B cell (primary cell): ENCODE measurements at regions not wholly inside any gene's neighbourhood (a gene's known extent, or its start where the extent isn't known, plus 50 kb on each side); places are given as distances from the start of the nearest gene placed in this dataset.

ENCODE experiments used
- ATAC-seq: fragments of 200-7000 bp; cut with Tn5 transposase; one replicate; pipeline ENCODE4 v1.10.0; 2021; ENCODE audit warnings: low read depth, mild to moderate bottlenecking, moderate number of reproducible peaks, moderate library complexity
- CTCF ChIA-PET: fragments of 350-600 bp; sonication (Branson Sonifier 250); formaldehyde crosslinking; loops from one replicate; lab custom pipeline; 2021; ENCODE audit warnings: antibody characterized with exemption, inconsistent platforms; lab: Charles Lee
- POLR2A ChIA-PET: fragments of 350-600 bp; sonication (Branson Sonifier 250); formaldehyde crosslinking; loops from one replicate; lab custom pipeline; 2021; ENCODE audit warnings: antibody characterized with exemption; lab: Charles Lee
- DNase-seq: peaks from one replicate; pipeline ENCODE4 v3.0.0; 2013
- H2AFZ ChIP-seq: 2 replicates; pipeline ENCODE4 v1.6.1; 2012; ENCODE audit warnings: mild to moderate bottlenecking, low read depth, low read length; ENCODE audit not compliant: insufficient read depth, poor library complexity, severe bottlenecking
- H3K27ac ChIP-seq, 2 donors: 1 replicate in 1 of 2; 2 replicates in 1 of 2; pipeline ENCODE4 v1.5.1; 2012 to 2013; ENCODE audit warnings: low read length in 2 of 2, mild to moderate bottlenecking in 2 of 2, moderate library complexity in 1 of 2
- H3K27me3 ChIP-seq, 4 experiments: fragments of 200-600 bp in 1 of 4; sonication (generic) in 1 of 4; replicated peaks in 1 of 4; 1 replicate in 2 of 4; 2 replicates in 2 of 4; pipeline versions ENCODE4 v1.6.1 to v1.7.0; 2013 to 2016; ENCODE audit warnings: low read length in 3 of 4, mild to moderate bottlenecking in 2 of 4, mixed read lengths in 1 of 4, moderate library complexity in 1 of 4; ENCODE audit not compliant: insufficient read depth in 4 of 4, control insufficient read depth in 3 of 4; ENCODE audit errors: control extremely low read depth in 1 of 4
- H3K36me3 ChIP-seq, 2 experiments: replicated peaks in 1 of 2; 1 replicate in 1 of 2; 2 replicates in 1 of 2; pipeline versions ENCODE4 v1.6.1 to v1.7.1; 2013; ENCODE audit warnings: low read length in 1 of 2; ENCODE audit not compliant: insufficient read depth in 2 of 2, control insufficient read depth in 1 of 2; ENCODE audit errors: control extremely low read depth in 1 of 2, extremely low read depth in 1 of 2
- H3K4me1 ChIP-seq, 2 donors: fragments of 200-600 bp in 1 of 2; sonication (generic) in 1 of 2; 1 replicate in 1 of 2; 2 replicates in 1 of 2; pipeline versions ENCODE4 v1.5.1 to v1.6.1; 2013 to 2017; ENCODE audit warnings: low read length in 2 of 2; ENCODE audit not compliant: control insufficient read depth in 2 of 2, insufficient read depth in 2 of 2
- H3K4me2 ChIP-seq: replicated peaks from 2 replicates; pipeline ENCODE3; 2012; ENCODE audit warnings: mild to moderate bottlenecking, low read depth, low read length; ENCODE audit not compliant: poor library complexity, severe bottlenecking
- H3K4me3 ChIP-seq, 5 experiments: fragments of 200-600 bp in 1 of 5; sonication (generic) in 1 of 5; 1 replicate in 3 of 5; 2 replicates in 2 of 5; pipeline versions ENCODE4 v1.5.1 to v1.7.0; 2011 to 2016; ENCODE audit warnings: low read length in 4 of 5, mild to moderate bottlenecking in 4 of 5, low read depth in 2 of 5, control low read depth in 1 of 5, moderate library complexity in 1 of 5; ENCODE audit not compliant: insufficient read depth in 1 of 5; ENCODE audit errors: control extremely low read depth in 1 of 5, extremely low read depth in 1 of 5
- H3K79me2 ChIP-seq: fragments of 200-600 bp; sonication (generic); one replicate; pipeline ENCODE4 v1.6.0; 2016; ENCODE audit warnings: low read length; ENCODE audit not compliant: control insufficient read depth, insufficient read depth
- H3K9ac ChIP-seq: fragments of 200-600 bp; sonication (generic); 2 replicates; pipeline ENCODE4 v1.6.1; 2017; ENCODE audit warnings: mild to moderate bottlenecking, low read length, moderate library complexity
- H3K9me3 ChIP-seq, 3 donors: one replicate each; pipeline versions ENCODE4 v1.6.1 to v1.7.1; 2013; ENCODE audit warnings: low read length in 2 of 3; ENCODE audit not compliant: control insufficient read depth in 2 of 3, insufficient read depth in 1 of 3; ENCODE audit errors: control extremely low read depth in 1 of 3
- H4K20me1 ChIP-seq: 2 replicates; pipeline ENCODE4 v1.6.0; 2012; ENCODE audit warnings: mild to moderate bottlenecking, low read length; ENCODE audit not compliant: insufficient read depth, control insufficient read depth, poor library complexity, severe bottlenecking
- H3K27ac Mint-ChIP-seq: one replicate; pipeline ENCODE4 v1.8.0; 2021; ENCODE audit warnings: mixed read lengths
- H3K27me3 Mint-ChIP-seq: one replicate; pipeline ENCODE4 v1.8.0; 2021; ENCODE audit warnings: mixed read lengths
- H3K4me1 Mint-ChIP-seq: one replicate; pipeline ENCODE4 v1.8.0; 2021; ENCODE audit warnings: mixed read lengths
- H3K4me3 Mint-ChIP-seq: one replicate; pipeline ENCODE4 v1.8.0; 2021; ENCODE audit warnings: mixed read lengths
- H3K9me3 Mint-ChIP-seq: one replicate; pipeline ENCODE4 v1.8.0; 2022; ENCODE audit warnings: mixed read lengths; ENCODE audit not compliant: insufficient read depth
- CTCF ChIP-seq: fragments of 200-600 bp; IDR thresholded peaks from one replicate; pipeline ENCODE4 v1.8.0; 2022; ENCODE audit warnings: antibody characterized with exemption, mild to moderate bottlenecking
- EZH2 ChIP-seq: IDR thresholded peaks from 2 replicates; pipeline ENCODE4 v1.6.1; 2012; ENCODE audit warnings: borderline replicate concordance, low read depth, mild to moderate bottlenecking, moderate library complexity, low read length; ENCODE audit not compliant: insufficient read depth, poor library complexity, severe bottlenecking
- WGBS: methylation state at CpG from one replicate; pipeline ENCODE4 v1.1.5; 2013; ENCODE audit warnings: missing lambda C conversion rate; ENCODE audit not compliant: insufficient coverage; 5-methylcytosine and 5-hydroxymethylcytosine counted together
- intact Hi-C: fragments of 100-400 bp; cut with micrococcal nuclease; formaldehyde crosslinking; loops from one replicate; pipeline ENCODE4 v1.10.0; 2022

DNA sequence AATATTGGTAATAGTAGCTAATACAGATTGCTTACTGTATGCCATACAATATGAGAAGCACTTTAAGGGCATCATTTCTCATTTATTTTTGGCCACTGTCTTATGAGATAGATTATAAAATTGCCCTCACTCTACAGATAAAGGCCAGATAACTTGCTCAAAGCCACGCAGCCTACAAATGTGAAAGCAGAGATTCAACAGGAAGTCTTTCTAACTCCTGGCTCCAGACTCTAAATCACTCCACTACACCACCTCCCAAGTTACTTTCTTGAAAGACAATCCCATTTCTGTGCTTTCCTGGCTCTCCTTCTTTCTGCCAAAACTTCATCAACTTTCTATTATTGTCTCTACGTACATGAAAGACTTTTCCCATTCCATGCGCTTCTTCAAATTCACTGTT is 194.7 kb downstream of the FBXO8 start:
- 18% methylated on average over 1 of the region's 3 CpGs for WGBS
- no peak overlapping the region for H3K4me2 ChIP-seq
- TF ChIP-seq EZH2: no peak
- no peak for TF ChIP-seq CTCF
- Mint-ChIP-seq H3K4me3 (no peak overlapping the region), H3K27ac (no peak overlapping the region), H3K4me1 (no peaks in the 10 kb centered on the region), H3K27me3 (peaks cover 6% of the 10 kb centered on the region), H3K9me3 (no peaks in the 10 kb centered on the region)
- no peak for DNase-seq
- H4K20me1 ChIP-seq: no peaks in the 10 kb centered on the region
- no peak overlapping the region for H3K4me3 ChIP-seq
- H3K36me3 ChIP-seq: no peaks in the 10 kb centered on the region
- no peak overlapping the region for H3K27ac ChIP-seq
- H3K9ac ChIP-seq: no peak overlapping the region
- CTCF ChIA-PET: no interaction called here
- H2AFZ ChIP-seq: no peak overlapping the region
- intact Hi-C loops: no loop called here
- H3K79me2 ChIP-seq: no peaks in the 10 kb centered on the region
- ATAC-seq: no peak
- POLR2A ChIA-PET: no interaction called here
- no peaks in the 10 kb centered on the region for H3K4me1 ChIP-seq
- no peaks in the 10 kb centered on the region for H3K9me3 ChIP-seq
- no peaks in the 10 kb centered on the region for H3K27me3 ChIP-seq

DNA sequence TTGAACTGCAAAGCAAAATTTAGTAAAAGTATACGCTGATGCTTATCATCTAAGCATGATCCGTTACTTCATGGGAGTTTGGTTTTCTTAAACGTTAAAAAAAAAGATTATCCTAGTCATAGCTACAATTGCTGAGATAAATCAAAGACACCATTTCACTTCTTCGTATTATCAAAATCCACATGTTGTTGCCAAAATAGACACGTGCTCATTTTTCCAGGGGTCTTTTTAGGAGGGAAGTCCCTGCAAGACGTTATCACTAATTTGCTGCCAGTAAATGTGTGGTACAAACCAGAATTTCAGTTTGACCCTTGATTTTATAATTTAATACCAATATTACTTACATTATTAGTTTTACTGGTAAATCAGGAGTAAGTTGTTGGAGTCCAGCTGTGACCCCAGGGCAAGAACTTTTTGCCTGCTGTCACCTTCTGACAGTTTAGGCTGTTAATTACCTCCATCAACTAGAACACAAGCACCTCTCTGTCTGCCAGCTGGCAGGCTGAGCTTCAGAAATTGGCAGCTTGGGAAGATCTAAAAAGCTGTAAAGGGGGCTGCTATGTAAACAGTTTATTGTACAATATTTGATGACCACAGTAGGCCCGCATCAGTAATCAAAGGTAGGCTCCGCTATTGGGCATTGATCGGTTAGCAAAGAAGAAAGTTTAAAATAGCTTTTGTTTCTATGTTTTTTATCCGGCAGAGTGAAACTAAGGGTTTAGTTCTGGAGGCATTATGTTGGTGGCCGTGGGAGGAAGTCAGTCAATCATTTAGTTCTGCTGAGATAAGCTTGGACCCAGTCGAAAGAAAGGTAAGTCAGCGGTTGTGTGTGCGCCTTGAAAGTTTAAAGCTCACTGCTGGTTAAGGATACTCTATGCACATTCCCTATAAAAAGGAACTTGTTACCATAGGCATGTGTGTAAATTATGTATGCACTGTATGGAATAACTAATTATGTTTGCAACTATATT is 196.4 kb downstream of the FBXO8 start:
- ChIA-PET POLR2A (no interaction called here), CTCF (no interaction called here)
- H3K9me3 Mint-ChIP-seq: no peaks in the 10 kb centered on the region
- WGBS: 23% methylated on average over 7 of the region's 14 CpGs
- H3K4me2 ChIP-seq: no peak overlapping the region
- H3K9me3 ChIP-seq: no peaks in the 10 kb centered on the region
- H3K4me3 Mint-ChIP-seq: no peak overlapping the region
- no peak overlapping the region for H2AFZ ChIP-seq
- H3K27ac Mint-ChIP-seq: no peak overlapping the region
- no peaks in the 10 kb centered on the region for H3K79me2 ChIP-seq
- H3K27me3 ChIP-seq: no peaks in the 10 kb centered on the region
- H3K27ac ChIP-seq: no peak overlapping the region
- H3K4me1 Mint-ChIP-seq: no peaks in the 10 kb centered on the region
- no peaks in the 10 kb centered on the region for H3K36me3 ChIP-seq
- peaks cover 6% of the 10 kb centered on the region for H3K27me3 Mint-ChIP-seq
- no peaks in the 10 kb centered on the region for H3K4me1 ChIP-seq
- H3K9ac ChIP-seq: no peak overlapping the region
- DNase-seq (no peak), ATAC-seq (no peak)
- no peak overlapping the region for H3K4me3 ChIP-seq
- intact Hi-C loops: no loop called here
- H4K20me1 ChIP-seq: no peaks in the 10 kb centered on the region
- TF ChIP-seq EZH2 (no peak), CTCF (no peak)
